Fibroblast of skin of left quadriceps (primary cell): ENCODE measurements at regions not wholly inside any gene's neighbourhood (a gene's known extent, or its start where the extent isn't known, plus 50 kb on each side); places are given as distances from the start of the nearest gene placed in this dataset.

Experiments used
- DNase-seq, 2 experiments: peaks; one replicate each; pipeline ENCODE4 v3.0.0-alpha.2; 2013; ENCODE audit warnings: low read depth in 2 of 2

DNA sequence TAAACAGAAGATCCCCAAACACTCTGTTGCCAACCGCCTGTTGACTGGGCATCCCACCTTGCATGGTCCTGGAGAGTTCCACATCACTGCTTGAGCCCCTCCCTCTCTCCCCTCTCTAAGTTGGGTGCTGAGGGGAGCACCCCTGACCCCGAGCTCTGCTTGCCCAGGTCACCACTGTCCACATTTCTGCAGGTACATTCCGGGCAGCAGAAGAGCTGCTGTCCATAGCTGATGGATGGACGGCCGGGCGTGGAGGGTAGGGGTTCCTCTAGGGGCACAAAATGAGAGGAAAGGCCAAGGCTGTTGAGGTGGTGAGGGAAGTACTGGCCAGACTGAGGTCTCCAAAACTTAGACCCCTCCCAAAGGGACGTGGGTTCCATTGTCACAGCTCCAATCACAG lies 227.4 kb upstream of the PPP2R2D start:
- no peak for DNase-seq

DNA sequence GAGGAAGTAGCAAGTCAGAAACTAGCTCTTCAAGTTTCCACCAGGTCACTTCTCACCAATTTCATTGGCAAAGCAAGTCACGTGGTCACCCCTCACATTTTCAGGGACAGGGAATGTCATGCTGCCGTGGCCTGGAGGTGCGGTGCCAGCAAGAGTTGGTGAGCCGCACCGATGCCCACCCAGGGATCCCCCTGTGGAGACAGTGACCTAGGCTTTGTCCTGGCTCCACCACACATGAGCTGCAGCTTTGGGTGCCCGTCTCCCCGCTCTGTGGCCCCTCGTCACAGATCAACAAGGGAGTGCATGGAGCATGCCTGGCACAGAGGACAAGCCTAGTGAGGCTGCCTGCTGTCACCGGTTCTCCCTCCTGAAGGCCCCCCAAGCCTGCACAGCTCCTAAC lies 226.7 kb upstream of the PPP2R2D start:
- DNase-seq = no peak

GRCh38 chr10:131675104-131675503 lies 225.7 kb upstream of the PPP2R2D start:
- DNase-seq = no peak

GRCh38 chr10:131676046-131676799 lies 224.6 kb upstream of the PPP2R2D start:
- DNase-seq = no peak

- no peak for DNase-seq
These were observed 223.9 kb upstream of the PPP2R2D start for GRCh38 chr10:131676800-131677421.

DNA sequence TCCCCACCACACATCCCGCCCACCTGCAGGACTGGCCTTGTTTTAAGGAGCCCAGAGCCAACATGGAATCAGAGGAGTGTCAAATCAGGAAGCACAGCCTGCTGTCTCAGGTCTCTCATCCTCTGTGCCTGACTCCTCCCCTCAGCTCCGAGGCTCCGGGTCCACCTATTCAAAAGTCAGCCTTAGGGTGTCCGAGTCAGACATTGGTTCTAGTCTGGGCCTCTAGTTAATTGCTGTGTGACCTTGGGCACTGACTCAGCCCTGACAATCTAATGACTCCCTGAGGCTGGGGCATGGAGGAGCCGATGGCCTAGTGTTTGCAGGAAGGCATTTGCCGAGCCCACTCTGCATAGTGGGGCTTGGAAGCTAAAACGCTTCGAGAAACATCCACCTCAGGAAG lies 223.1 kb upstream of the PPP2R2D start:
- no peak for DNase-seq

- DNase-seq = no peak
These were observed 222.6 kb upstream of the PPP2R2D start for GRCh38 chr10:131678171-131678570.

DNA sequence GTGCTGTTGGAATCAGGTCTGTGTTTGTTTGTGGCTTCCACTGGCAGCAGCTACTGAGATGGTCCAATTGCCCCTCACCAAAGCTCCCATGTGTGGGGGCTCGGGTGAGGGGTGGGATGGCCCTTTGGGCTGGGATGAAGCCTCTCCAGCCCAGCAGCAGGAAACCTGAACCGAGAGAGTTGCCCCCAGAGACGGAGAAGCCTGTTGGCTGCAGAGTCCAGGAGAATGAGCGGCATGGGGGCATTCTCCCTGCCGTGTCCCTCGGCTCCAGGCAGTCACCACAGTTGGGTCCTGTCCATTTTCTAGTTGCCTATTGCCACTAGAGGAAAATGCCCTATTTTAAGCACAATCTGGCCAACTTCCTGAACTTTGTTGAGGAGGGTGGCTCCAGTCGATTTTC lies 222.2 kb upstream of the PPP2R2D start:
- no peak for DNase-seq

DNA sequence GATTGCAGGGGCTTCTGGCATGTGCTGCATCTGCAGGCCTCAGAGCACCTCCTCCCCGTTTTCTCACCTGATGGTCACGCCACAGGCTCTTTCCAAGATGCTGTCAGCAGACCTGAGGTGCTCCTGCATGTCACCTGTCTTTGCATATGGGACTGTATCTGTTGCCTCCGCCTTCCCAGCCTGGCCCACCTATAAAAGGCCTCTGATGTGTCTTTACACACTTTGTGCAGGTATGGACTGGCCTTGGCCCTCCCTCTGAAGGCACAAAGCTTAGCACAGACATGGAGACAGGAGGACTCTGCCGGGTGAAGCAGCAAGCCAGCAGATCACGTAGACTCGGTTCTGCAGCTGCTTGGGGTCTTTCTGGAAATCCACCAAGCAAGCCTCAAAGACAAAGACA lies 220.9 kb upstream of the PPP2R2D start:
- no peak for DNase-seq

GRCh38 chr10:131681122-131681521 lies 219.7 kb upstream of the PPP2R2D start:
- DNase-seq = no peak

- no peak for DNase-seq
These were observed 219.2 kb upstream of the PPP2R2D start for GRCh38 chr10:131681656-131682055.

- no peak for DNase-seq
These were observed 218.4 kb upstream of the PPP2R2D start for GRCh38 chr10:131682271-131682962.

DNA sequence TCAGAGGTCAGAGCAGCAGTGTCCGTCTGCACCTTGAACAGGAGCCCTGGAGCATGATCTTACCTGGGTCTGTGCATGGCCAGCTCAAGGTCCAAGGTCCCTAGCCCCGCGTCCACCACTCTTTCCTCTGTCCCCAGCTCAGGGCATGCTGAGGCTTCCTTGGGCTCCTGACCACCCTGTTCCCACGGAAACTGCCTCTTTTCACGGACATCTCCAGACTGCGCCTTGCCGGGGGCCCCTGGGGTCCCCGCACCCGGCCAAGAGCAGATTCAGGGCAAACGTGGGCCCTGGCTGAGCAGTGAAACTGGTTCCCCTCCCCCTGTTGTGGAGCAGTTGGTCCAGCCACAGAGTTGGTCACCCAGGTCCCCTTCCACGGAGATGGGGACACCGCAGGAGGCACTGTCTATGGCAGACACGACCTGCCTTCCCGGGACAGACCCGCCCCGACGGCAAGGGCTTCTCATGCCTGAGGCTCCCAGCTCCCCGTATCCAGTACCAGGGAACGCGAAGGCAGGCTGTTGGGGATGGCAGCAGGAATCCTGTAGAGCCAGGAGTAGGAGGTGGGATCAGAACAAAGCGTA lies 217.4 kb upstream of the PPP2R2D start:
- DNase-seq = no peak

- no peak for DNase-seq
These were observed 216.9 kb upstream of the PPP2R2D start for GRCh38 chr10:131683941-131684340.

DNA sequence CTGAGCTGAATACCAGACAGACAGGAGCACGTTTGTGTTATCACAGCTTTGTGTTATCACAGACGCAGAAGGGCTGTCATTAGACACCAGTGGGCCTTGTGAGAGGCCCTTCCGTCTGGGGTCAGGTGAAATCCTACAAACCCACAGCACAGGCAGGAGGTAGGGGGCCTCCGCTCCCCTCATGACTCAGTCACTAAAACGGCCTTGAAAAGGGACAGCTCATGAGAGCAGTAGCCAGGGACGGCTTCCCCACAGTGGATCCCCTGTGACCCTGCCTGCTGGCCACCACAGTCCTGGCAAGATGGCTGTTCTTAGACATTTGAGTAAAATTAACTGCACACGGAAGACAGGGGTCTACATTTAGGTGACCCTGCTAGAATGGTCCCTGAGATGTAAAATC lies 215.8 kb upstream of the PPP2R2D start:
- DNase-seq = no peak

DNA sequence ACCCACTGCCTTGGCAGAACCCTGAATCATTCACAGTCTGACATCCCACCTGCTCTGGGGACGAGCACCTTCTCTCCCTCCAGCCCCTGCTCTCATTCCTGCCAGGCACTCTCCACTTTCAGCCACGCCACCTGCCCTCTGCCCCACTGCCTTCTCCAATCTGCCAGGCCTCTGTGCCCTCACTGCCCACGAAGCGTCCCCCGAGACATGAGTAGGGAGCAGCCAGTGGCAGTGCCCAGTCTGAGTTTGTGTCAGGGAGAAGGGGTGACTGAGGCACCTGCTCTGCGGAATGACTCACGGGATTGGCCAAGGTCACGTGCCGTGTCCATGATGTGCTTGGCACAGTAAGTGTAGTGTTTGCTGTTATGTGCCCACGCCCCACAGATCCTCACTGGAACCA lies 215.2 kb upstream of the PPP2R2D start:
- DNase-seq = no peak

- no peak for DNase-seq
These were observed 213.9 kb upstream of the PPP2R2D start for GRCh38 chr10:131686781-131687420.

- no peak for DNase-seq
These were observed 212.5 kb upstream of the PPP2R2D start for GRCh38 chr10:131688304-131688703.

GRCh38 chr10:131689016-131689415 lies 211.8 kb upstream of the PPP2R2D start:
- no peak for DNase-seq

GRCh38 chr10:131689486-131689885 lies 211.3 kb upstream of the PPP2R2D start:
- no peak for DNase-seq

DNA sequence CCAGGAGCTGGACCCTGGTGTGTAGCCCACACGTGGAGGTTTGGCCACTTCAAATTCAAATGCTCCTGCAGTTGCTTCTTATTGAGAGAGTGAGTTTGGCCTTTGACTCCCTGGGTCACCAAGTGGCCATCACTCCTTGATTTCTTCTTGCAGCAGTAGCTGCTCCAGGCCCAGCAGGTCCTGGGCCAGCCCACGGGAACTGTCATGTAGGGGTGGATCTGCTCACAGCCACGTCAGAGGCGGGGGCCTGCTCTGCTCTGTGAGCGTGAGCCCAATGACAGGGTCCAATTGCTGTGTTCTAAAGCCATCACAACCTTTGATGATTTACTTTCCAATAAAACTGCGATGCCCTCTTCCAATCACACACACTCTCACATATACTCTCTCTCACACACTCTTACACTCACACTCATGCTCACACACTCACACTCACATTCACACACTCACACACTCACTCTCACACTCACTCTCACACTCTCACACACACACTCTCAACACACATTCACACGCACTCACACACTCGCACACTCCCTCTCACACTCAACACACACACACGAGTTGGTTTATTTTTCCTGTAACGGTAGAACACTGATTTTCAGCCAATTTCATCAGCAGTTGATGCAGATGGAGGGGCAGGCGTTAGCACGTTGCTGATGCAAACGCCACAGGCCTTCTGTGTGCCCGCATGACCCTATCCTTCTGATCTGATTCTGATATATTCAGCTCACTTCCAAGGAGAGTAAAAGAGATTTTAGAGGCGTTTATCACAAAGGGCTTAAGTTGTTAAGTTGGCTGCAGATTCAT lies 210.7 kb upstream of the PPP2R2D start:
- no peak for DNase-seq
